ENCODE measurements at regions not wholly inside any gene's neighbourhood (a gene's known extent, or its start where the extent isn't known, plus 50 kb on each side); places are given as distances from the start of the nearest gene placed in this dataset.

DNA sequence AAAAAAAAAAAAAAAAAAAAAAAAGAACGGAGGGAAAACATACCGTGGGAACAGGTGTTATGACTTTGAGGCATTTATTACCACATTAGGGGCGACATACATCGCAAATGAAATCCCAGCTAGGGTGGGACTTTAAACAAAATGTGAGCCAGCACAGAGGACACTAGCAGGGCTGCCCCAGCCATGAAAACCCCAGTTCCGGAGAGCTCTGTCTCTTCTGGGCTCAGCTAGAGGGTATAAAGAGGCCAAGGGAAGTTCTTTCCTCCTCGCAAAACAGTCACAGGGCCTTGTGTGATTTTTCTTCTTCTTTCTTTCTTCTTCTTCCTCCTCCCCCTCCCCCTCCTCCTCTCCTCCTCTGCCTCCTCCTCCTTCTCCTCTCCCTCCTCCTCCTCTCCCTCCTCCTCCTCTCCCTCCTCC lies 59.9 kb upstream of the ECHDC3 start:
- TF ChIP-seq, protein P1, sequence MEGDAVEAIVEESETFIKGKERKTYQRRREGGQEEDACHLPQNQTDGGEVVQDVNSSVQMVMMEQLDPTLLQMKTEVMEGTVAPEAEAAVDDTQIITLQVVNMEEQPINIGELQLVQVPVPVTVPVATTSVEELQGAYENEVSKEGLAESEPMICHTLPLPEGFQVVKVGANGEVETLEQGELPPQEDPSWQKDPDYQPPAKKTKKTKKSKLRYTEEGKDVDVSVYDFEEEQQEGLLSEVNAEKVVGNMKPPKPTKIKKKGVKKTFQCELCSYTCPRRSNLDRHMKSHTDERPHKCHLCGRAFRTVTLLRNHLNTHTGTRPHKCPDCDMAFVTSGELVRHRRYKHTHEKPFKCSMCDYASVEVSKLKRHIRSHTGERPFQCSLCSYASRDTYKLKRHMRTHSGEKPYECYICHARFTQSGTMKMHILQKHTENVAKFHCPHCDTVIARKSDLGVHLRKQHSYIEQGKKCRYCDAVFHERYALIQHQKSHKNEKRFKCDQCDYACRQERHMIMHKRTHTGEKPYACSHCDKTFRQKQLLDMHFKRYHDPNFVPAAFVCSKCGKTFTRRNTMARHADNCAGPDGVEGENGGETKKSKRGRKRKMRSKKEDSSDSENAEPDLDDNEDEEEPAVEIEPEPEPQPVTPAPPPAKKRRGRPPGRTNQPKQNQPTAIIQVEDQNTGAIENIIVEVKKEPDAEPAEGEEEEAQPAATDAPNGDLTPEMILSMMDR (IDR thresholded peaks at IDR 0.05) = no peak
- TF ChIP-seq EP300 (IDR thresholded peaks at IDR 0.05; ENCODE audit: low read depth) (no peak), POLR2A (IDR thresholded peaks at IDR 0.05) (no peak)

Measured in transverse colon (tissue), 3 donors.